Brain microvascular endothelial cell (primary cell): ENCODE measurements at regions not wholly inside any gene's neighbourhood (a gene's known extent, or its start where the extent isn't known, plus 50 kb on each side); places are given as distances from the start of the nearest gene placed in this dataset.

Source experiments
- DNase-seq: peaks from one replicate; pipeline ENCODE4 v3.0.0-alpha.2; 2020
- H3K27ac ChIP-seq: fragments of 250-450 bp; sonication (Bioruptor Pico); 2 replicates; pipeline ENCODE4 v1.5.1; 2020; ENCODE audit warnings: mild to moderate bottlenecking, moderate library complexity
- H3K27me3 ChIP-seq: fragments of 250-450 bp; sonication (Bioruptor Pico); replicated peaks from 2 replicates; pipeline ENCODE4 v1.5.1; 2020; ENCODE audit warnings: mild to moderate bottlenecking
- H3K36me3 ChIP-seq: fragments of 250-450 bp; sonication (Bioruptor Pico); replicated peaks from 2 replicates; pipeline ENCODE4 v1.5.1; 2020; ENCODE audit warnings: mild to moderate bottlenecking
- H3K4me3 ChIP-seq: 2 replicates; pipeline ENCODE4 v1.5.1; 2011; ENCODE audit warnings: low read depth, mild to moderate bottlenecking, control low read depth, low read length, moderate library complexity
- in situ Hi-C: cut with HindIII; loops from 2 replicates; pipeline ENCODE4 v1.10.0; 2017; ENCODE audit warnings: low sequenced_read_pairs, low pct_ligation_motif_present
- TF ChIP-seq, protein P1 (sequence below): IDR thresholded peaks from 2 replicates; pipeline ENCODE4 v1.5.1; 2011; ENCODE audit warnings: low read depth, mild to moderate bottlenecking, moderate library complexity, low read length, control low read depth, inconsistent platforms; ENCODE audit errors: missing control alignments

DNA sequence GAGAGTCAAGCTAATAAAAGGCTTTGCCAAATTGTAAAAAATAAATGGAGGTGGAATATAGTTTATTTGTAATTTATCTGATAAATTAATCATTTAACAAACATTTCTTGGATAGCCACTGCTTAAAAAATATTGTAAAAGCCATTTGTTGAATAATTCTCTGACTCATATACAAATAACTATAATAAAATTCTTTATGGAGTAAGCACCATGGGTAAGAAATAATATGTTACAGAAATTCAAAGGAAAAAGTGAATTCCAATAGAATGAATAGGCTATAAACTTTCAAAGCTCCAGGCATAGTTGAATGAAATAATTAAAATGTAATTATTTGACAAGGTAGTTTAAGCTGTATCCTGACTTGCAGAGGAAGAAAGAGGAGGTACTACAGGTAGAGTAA lies 291.4 kb upstream of the TMEM229A start:
- no peaks in the 10 kb centered on the region for H3K27me3 ChIP-seq
- TF ChIP-seq, protein P1, sequence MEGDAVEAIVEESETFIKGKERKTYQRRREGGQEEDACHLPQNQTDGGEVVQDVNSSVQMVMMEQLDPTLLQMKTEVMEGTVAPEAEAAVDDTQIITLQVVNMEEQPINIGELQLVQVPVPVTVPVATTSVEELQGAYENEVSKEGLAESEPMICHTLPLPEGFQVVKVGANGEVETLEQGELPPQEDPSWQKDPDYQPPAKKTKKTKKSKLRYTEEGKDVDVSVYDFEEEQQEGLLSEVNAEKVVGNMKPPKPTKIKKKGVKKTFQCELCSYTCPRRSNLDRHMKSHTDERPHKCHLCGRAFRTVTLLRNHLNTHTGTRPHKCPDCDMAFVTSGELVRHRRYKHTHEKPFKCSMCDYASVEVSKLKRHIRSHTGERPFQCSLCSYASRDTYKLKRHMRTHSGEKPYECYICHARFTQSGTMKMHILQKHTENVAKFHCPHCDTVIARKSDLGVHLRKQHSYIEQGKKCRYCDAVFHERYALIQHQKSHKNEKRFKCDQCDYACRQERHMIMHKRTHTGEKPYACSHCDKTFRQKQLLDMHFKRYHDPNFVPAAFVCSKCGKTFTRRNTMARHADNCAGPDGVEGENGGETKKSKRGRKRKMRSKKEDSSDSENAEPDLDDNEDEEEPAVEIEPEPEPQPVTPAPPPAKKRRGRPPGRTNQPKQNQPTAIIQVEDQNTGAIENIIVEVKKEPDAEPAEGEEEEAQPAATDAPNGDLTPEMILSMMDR = no peak
- no peak for DNase-seq
- no peaks in the 10 kb centered on the region for H3K36me3 ChIP-seq
- no peak overlapping the region for H3K27ac ChIP-seq
- no peak overlapping the region for H3K4me3 ChIP-seq
- in situ Hi-C loops = no loop called here

DNA sequence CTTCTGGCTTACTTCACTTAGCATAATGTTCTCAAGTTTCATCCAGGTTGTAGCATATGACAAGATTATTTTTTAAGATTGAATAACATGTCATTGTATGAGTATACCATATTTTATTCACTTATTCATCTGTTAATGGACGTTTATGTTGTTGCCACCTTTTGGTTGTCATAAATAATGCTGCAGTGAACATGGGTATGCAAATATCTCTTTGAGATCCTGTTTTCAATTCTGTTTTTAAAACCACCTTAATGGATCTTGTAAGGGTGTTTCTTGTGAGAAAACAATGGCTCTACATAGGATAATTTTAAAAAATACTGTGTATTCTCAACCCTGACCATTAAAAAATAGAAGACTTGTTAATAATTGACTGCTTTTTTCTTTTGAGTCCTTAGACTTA lies 290.7 kb upstream of the TMEM229A start:
- in situ Hi-C loops = no loop called here
- H3K27me3 ChIP-seq = no peaks in the 10 kb centered on the region
- H3K27ac ChIP-seq = no peak overlapping the region
- H3K36me3 ChIP-seq = no peaks in the 10 kb centered on the region
- TF ChIP-seq, protein P1 = no peak
- H3K4me3 ChIP-seq = no peak overlapping the region
- DNase-seq = no peak

DNA sequence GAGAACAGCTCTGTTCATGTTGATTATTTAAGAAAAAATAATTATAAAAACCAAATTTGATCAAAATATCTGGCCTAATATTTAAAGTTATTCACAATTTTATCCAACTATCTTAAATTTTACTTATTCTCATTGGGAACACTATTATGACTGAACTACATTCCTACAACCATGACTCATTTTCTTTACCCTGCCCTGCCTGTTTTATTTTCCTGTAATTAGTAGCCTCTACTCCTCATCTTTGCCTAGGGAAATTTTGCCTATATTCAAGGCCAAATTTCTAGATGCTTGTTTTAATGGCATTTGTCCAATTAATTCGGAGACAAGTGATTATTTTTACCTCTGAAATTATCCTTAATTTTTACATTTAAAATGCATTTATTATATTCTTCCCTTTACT lies 289.7 kb upstream of the TMEM229A start:
- no peak overlapping the region for H3K4me3 ChIP-seq
- no peaks in the 10 kb centered on the region for H3K27me3 ChIP-seq
- TF ChIP-seq, protein P1 = no peak
- no peak overlapping the region for H3K27ac ChIP-seq
- no peaks in the 10 kb centered on the region for H3K36me3 ChIP-seq
- in situ Hi-C loops = no loop called here
- no peak for DNase-seq

DNA sequence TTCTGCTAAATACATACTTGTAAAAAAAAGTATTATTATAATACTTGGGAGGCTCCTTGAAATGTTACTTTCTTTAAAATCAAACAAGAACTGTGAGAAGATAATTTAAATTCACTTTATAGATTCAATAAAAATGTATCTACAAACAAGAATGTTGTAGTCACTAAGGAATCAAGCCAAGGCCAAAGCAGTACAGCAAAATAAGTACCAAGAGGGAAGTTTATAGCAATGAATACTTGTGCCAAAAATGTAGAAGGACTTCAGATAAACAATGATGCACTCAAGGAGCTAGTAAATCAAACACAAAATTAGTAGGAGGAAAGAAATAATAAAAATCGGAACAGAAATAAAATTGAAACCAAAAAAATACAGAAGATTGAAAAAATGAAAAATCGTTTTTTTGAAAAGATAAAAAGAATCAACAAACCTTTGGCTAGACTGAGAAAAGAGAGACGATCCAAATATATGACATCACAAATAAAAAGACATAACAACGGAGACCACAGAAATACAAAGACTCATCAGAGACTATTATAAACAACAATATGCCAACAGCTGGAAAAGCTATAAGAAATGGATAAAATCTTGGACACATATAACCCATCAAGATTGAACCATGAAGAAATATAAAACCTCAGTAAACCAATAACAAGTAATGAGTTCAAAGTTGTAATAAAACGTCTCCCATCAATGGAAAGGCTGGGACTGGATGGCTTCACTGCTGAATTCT lies 286.0 kb upstream of the TMEM229A start:
- Histone ChIP-seq H3K27ac (no peak overlapping the region), H3K36me3 (no peaks in the 10 kb centered on the region), H3K27me3 (no peaks in the 10 kb centered on the region), H3K4me3 (no peak overlapping the region)
- no peak for DNase-seq
- TF ChIP-seq, protein P1 = no peak
- in situ Hi-C loops = no loop called here

DNA sequence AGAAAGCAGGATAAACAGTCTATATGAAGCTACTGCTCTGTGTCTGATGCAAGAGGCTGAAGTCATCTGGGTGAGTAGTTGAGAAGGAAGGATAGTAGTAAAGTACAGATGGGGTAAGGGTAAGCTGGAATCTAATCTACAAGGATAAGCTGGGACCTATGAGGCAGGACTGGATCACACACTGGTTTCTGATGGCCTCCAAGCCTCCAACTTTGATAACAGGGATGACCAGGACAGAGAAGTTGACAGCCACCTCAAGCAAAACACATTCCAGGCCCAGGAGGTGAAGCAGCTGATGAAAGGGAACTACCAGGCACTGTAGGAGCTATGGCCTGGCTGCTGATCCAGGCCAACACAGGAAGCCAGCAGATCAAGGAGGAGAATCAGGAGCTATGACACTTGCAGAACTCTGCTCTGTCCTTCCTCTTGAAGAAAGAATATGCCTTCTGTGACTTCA lies 278.1 kb upstream of the TMEM229A start:
- TF ChIP-seq, protein P1 = no peak
- H3K27ac ChIP-seq = no peak overlapping the region
- H3K27me3 ChIP-seq = no peaks in the 10 kb centered on the region
- in situ Hi-C loops = no loop called here
- DNase-seq = no peak
- no peak overlapping the region for H3K4me3 ChIP-seq
- H3K36me3 ChIP-seq = no peaks in the 10 kb centered on the region

DNA sequence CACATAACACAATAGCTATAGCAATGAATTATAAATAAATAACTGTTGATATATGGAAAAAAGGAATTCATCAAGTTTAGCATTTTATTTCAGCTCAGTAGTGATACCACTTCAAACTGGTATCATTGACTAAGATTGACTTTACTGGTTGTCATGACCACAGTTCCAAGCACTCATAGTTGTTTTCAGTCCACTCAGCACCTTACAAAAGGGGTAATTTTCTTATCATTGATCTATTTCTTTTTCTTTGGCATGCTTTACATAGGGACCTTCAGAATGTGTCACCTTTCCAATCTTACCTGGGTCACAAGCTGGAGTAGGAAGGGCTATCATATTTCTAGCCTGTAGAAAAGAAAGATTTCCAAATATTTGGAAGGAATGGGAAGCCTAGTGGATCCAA lies 275.5 kb upstream of the TMEM229A start:
- Histone ChIP-seq H3K27ac (no peak overlapping the region), H3K27me3 (no peaks in the 10 kb centered on the region), H3K36me3 (no peaks in the 10 kb centered on the region), H3K4me3 (no peak overlapping the region)
- TF ChIP-seq, protein P1 = no peak
- in situ Hi-C loops = no loop called here
- no peak for DNase-seq
